ENCODE measurements at regions not wholly inside any gene's neighbourhood (a gene's known extent, or its start where the extent isn't known, plus 50 kb on each side); places are given as distances from the start of the nearest gene placed in this dataset.

DNA sequence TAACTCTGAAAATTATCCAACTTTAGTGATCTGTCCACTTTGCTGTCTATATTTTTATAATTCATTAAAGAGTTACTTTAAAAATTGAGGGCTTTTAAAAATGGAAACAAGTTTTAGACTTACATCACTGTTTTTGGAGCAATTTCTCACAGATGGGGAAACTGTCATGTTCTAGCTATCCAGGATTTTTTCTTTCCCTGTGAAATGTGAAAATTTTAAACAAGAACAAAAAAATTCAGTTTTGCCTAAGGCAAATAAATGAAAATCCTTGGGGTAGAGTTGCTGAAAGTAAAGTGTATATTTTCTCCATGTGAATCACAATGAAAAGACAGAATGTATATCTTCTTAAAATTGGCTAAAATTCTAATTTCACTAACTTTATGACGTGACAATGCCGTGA, 553.7 kb downstream of the MCTP2 start:
- intact Hi-C loops (cut with micrococcal nuclease) = no loop called here
- no peak for TF ChIP-seq CTCF (IDR thresholded peaks at IDR 0.05; ENCODE audit: borderline replicate concordance)
- Histone ChIP-seq H3K9me3 (replicated peaks) (peaks cover 19% of the 10 kb centered on the region), H3K4me3 (no peak overlapping the region), H3K27me3 (ENCODE audit: low read depth) (no peaks in the 10 kb centered on the region), H3K4me1 (no peaks in the 10 kb centered on the region), H3K36me3 (no peaks in the 10 kb centered on the region), H3K27ac (replicated peaks) (no peak overlapping the region)
- no peak for DNase-seq

DNA sequence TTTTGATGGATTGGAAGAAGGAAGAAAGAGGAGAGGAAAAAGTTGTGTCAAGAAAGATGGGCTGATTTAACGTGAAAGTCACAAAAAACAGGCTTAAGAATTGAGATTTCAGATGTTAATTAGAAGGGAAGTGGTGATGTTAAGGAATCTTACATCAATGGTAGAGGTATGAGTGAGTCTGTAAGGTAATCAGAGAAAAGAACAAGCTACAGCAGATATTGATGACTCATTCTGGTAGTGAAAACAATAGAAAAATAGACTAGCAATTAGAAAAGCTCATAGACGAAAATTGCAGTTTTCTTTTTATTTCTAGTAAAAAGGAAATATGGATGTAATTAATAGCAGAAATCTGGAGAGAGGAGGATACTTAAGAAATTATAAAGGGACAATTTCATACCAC, 559.6 kb downstream of the MCTP2 start:
- H3K27me3 ChIP-seq (ENCODE audit: low read depth) = no peaks in the 10 kb centered on the region
- no peak overlapping the region for H3K27ac ChIP-seq (replicated peaks)
- intact Hi-C loops (cut with micrococcal nuclease) = no loop called here
- H3K4me1 ChIP-seq = no peaks in the 10 kb centered on the region
- no peak overlapping the region for H3K4me3 ChIP-seq
- H3K36me3 ChIP-seq = no peaks in the 10 kb centered on the region
- no peaks in the 10 kb centered on the region for H3K9me3 ChIP-seq (replicated peaks)
- DNase-seq = no peak
- TF ChIP-seq CTCF (IDR thresholded peaks at IDR 0.05; ENCODE audit: borderline replicate concordance) = no peak

GRCh38 chr15:94791510-94791909, 560.1 kb downstream of the MCTP2 start:
- intact Hi-C loops (cut with micrococcal nuclease) = no loop called here
- no peaks in the 10 kb centered on the region for H3K27me3 ChIP-seq (ENCODE audit: low read depth)
- H3K4me1 ChIP-seq = no peaks in the 10 kb centered on the region
- no peaks in the 10 kb centered on the region for H3K36me3 ChIP-seq
- H3K4me3 ChIP-seq = no peak overlapping the region
- no peak overlapping the region for H3K27ac ChIP-seq (replicated peaks)
- no peaks in the 10 kb centered on the region for H3K9me3 ChIP-seq (replicated peaks)
- TF ChIP-seq CTCF (IDR thresholded peaks at IDR 0.05; ENCODE audit: borderline replicate concordance) = no peak
- DNase-seq = no peak

GRCh38 chr15:94792196-94792595, 560.8 kb downstream of the MCTP2 start:
- Histone ChIP-seq H3K4me1 (no peaks in the 10 kb centered on the region), H3K4me3 (no peak overlapping the region), H3K27ac (replicated peaks) (no peak overlapping the region), H3K36me3 (no peaks in the 10 kb centered on the region), H3K9me3 (replicated peaks) (peaks cover 4% of the 10 kb centered on the region), H3K27me3 (ENCODE audit: low read depth) (no peaks in the 10 kb centered on the region)
- TF ChIP-seq CTCF (IDR thresholded peaks at IDR 0.05; ENCODE audit: borderline replicate concordance) = no peak
- intact Hi-C loops (cut with micrococcal nuclease) = no loop called here
- DNase-seq = no peak

DNA sequence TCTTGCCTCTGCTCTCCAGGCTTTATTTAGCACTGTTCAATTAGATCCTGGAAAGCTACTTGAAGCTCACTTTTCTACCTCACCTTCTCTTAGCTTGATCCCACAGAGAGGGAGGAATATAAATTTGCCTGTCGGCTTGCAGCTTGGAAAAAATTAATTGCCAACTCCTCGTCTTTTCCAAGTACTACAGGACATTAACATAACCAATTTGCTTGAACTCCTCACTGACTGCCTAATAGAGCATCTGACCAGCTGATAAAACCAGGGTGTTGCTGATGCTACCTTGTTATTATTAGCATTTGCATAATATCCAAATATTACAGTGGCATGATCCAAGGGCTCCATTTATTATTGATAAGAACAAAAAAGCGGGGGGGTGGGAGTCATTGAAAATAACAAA, 561.8 kb downstream of the MCTP2 start:
- Histone ChIP-seq H3K36me3 (no peaks in the 10 kb centered on the region), H3K9me3 (replicated peaks) (peaks cover 14% of the 10 kb centered on the region), H3K4me3 (no peak overlapping the region), H3K4me1 (no peaks in the 10 kb centered on the region), H3K27ac (replicated peaks) (no peak overlapping the region), H3K27me3 (ENCODE audit: low read depth) (no peaks in the 10 kb centered on the region)
- intact Hi-C loops (cut with micrococcal nuclease) = no loop called here
- no peak for TF ChIP-seq CTCF (IDR thresholded peaks at IDR 0.05; ENCODE audit: borderline replicate concordance)
- no peak for DNase-seq

DNA sequence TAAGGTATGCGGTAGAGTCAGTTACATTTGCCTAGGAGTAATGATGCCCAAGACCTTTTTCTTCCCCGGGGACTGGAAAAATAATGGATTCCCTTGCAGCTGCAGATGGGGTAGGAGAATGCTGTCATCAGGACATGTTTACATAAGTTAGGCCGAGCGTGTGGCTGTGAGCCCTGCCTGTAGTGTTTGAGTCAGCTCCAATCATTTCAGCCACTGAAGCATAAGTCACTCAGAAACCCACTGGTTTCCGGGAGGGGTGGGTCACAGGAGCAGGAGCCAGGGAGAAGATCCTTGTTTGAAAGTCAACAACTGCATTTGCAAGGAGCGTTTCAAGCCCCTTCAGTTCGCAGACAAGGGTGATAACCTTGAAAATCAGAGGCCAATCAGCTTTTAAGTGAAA, 562.3 kb downstream of the MCTP2 start:
- no peak for TF ChIP-seq CTCF (IDR thresholded peaks at IDR 0.05; ENCODE audit: borderline replicate concordance)
- intact Hi-C loops (cut with micrococcal nuclease) = no loop called here
- H3K27ac ChIP-seq (replicated peaks) = no peak overlapping the region
- no peak for DNase-seq
- no peak overlapping the region for H3K4me3 ChIP-seq
- H3K27me3 ChIP-seq (ENCODE audit: low read depth) = no peaks in the 10 kb centered on the region
- no peaks in the 10 kb centered on the region for H3K36me3 ChIP-seq
- H3K9me3 ChIP-seq (replicated peaks) = peaks cover 18% of the 10 kb centered on the region
- H3K4me1 ChIP-seq = no peaks in the 10 kb centered on the region

Data from left ventricle myocardium inferior (tissue), 1 donor.